ENCODE measurements at regions not wholly inside any gene's neighbourhood (a gene's known extent, or its start where the extent isn't known, plus 50 kb on each side); places are given as distances from the start of the nearest gene placed in this dataset.

DNA sequence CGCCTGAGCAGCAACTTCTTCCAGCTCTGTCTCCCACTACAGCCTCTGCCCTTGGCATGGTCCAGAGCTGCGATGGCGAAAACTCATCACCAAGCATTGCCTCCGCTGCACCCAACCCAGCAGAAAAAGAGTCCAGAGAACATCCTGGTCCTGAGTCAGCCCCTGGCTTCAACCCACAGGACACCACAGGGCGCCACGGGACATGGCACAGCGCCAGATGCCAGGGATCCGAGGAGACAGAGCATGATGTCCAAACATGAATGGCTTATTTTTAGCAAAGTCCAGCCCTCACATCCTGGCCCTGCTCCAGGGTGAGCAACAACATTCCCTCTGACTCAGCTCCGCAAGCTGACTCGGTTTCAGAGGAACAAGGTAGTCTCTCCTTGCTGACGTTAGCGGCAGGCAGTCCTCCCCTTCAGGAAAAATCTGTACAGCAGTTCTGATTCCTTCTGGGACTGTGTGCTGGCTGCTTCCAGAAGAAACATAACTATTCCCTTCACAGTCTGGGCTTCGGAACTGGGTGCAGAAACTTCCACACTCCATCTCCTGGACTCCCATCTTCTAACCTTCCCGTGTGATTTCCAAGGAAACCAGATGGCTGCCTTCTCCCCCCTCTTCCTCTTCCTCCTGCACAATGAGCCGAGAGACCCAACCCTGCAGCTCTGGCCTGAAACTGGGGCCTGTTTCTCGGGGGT, 131.3 kb downstream of the TOMM20 start:
- TF ChIP-seq, protein P1, sequence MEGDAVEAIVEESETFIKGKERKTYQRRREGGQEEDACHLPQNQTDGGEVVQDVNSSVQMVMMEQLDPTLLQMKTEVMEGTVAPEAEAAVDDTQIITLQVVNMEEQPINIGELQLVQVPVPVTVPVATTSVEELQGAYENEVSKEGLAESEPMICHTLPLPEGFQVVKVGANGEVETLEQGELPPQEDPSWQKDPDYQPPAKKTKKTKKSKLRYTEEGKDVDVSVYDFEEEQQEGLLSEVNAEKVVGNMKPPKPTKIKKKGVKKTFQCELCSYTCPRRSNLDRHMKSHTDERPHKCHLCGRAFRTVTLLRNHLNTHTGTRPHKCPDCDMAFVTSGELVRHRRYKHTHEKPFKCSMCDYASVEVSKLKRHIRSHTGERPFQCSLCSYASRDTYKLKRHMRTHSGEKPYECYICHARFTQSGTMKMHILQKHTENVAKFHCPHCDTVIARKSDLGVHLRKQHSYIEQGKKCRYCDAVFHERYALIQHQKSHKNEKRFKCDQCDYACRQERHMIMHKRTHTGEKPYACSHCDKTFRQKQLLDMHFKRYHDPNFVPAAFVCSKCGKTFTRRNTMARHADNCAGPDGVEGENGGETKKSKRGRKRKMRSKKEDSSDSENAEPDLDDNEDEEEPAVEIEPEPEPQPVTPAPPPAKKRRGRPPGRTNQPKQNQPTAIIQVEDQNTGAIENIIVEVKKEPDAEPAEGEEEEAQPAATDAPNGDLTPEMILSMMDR (conservative IDR thresholded peaks at IDR 0.05; ENCODE audit: low read depth, low read length) = no peak
- peak overlapping the region; percentile 4 for H3K4me3 ChIP-seq (ENCODE audit: low read length)
- DNase-seq (ENCODE audit: low read depth) = peak; percentile 100

DNA sequence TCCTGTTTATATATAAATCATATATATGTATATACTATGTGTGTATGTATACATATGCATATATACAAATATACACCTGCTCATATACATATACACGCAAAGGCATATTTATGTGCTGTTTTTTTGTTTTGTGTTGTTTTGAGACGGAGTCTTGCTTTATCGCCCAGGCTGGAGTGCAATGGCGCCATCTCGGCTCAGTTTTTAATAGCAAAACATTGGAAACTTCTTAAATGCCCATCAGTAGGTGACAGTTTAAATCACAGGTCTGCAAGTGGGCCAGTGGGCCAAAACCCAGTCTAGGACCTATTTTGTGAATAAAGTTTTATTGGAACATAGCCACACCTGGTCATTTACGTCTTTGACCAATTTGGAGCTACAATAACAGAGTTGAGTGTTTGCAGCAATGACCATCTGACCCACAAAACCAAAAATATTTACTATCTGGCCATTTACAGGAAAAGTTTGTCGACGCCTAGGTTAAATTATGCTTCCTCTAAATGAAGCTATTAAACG, 132.3 kb downstream of the TOMM20 start:
- TF ChIP-seq, protein P1 (conservative IDR thresholded peaks at IDR 0.05; ENCODE audit: low read depth, low read length) = no peak
- no peak overlapping the region for H3K4me3 ChIP-seq (ENCODE audit: low read length)
- DNase-seq (ENCODE audit: low read depth) = no peak

DNA sequence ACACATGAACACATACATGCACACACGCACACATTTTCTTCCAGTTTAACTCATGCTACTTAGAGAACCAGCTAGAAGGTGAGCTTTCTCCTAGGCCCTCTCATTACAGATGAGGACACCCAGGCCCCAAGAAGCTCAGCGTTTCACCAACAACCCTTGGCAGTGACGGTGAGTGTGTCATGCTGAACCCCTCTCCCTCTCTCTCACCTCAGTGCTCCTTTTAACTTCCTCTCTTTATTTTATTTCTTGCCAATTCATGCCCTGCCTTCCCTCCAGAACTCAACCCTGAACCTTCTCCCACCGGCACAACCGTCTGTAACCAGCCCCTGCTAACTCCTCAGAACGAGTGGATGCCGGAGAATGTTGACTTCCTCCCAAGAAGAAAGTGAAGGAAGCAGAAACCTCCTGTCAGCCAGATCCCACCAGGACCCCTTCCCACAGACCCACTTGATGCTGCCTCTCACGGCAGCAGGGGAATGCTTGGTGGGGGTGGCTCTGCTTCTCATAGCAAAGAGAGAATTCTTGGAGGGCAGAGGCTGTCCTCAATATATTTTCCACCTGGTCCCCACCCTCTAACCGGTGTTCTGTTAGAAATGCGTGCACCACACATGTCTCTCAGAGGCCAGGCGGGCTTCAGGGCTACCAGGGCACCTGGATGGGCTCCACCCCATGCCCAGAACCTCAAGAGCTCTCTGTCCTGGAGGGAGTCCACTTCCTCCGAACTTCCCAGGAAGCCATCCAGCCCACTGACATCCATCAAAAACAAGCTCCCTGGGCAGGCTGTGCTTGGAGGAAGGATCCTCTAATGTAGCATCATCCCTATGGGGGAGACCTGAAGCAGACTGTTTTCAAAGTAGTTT, 134.0 kb downstream of the TOMM20 start:
- H3K4me3 ChIP-seq (ENCODE audit: low read length) = no peak overlapping the region
- DNase-seq (ENCODE audit: low read depth) = no peak
- TF ChIP-seq, protein P1 (conservative IDR thresholded peaks at IDR 0.05; ENCODE audit: low read depth, low read length) = no peak

DNA sequence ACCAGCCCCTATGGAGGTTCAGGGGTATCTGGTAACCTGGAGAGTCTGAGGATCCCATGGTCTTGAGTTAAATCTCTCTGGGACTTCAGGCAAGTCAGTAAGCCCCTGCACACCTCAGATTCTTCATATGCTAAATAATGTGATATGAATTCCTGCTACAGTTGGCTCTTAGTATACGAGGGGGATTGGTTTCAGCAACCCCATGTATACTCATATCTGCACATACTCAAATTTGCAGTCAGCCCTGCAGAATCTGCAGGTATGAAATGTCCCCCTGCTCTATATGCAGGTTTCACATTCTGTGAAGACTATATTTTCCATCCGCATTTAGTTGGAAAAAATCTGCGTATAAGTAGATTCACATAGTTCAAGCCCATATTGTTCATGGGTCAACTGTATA, 136.6 kb downstream of the TOMM20 start:
- TF ChIP-seq, protein P1 (conservative IDR thresholded peaks at IDR 0.05; ENCODE audit: low read depth, low read length) = no peak
- H3K4me3 ChIP-seq (ENCODE audit: low read length) = no peak overlapping the region
- DNase-seq (ENCODE audit: low read depth) = no peak

DNA sequence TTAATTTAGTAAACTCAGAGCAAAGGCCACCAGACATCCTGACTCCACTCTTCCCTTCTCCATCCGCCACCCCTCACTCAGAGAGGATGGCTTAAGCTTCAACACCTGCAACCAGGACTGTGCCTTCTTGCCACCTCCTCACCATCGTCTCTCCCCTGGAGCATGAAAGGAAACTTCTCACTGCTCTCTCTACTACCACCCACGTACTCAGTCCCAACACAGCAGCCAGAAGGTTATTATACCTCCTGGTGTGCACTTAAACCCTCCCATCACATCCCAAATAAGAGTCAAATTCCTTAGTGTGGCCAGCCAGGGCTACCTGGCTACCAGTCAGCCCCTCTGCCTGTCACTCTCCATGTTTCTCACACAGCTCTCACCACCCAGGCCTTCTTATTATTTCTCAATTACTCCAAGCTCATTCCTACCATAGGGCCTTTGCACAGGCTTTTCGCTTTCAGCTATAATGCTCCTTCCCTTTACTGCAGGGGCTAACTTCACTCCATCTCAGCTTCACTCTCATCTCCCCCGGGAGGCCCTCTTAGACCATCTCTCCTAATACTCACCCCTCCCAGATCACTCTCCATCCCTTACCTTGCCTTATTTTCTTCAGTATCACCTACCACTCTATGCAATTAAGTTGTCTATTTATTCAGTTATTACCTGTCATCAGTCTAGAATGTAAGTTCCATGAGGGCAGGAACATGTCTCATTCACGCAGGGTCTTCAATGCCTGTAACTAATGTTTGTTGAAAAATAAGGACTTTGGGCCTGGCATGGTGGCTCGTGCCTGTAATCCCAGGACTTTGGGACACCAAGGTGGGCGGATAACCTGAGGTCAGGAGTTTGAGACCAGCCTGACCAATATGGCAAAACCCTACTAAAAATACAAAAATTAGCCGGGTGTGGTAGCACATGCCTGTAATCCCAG, 137.5 kb downstream of the TOMM20 start:
- no peak overlapping the region for H3K4me3 ChIP-seq (ENCODE audit: low read length)
- TF ChIP-seq, protein P1 (conservative IDR thresholded peaks at IDR 0.05; ENCODE audit: low read depth, low read length) = no peak
- no peak for DNase-seq (ENCODE audit: low read depth)

DNA sequence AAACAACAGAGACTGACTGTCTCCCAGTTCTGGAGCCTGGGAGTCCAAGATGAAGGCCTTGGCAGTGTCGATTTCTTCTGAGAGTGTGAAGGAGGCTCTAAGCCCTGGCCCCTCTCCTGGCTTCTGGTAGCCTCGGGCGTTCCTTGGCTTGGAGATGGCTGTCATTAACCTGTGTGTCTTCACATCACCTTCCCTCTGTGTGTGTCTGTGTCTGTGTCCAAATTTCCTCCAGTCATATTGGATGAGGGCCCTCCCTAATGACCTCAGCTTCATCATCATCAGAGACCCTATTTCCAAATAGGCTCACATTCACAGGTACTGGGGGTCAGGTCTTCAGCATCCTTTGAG, 138.3 kb downstream of the TOMM20 start:
- TF ChIP-seq, protein P1 (conservative IDR thresholded peaks at IDR 0.05; ENCODE audit: low read depth, low read length) = no peak
- DNase-seq (ENCODE audit: low read depth) = no peak

More for the DNA sequence above, 138.3 kb downstream of the TOMM20 start:
- no peak overlapping the region for H3K4me3 ChIP-seq (ENCODE audit: low read length)

Measured in retinal pigment epithelial cell (primary cell).